GM10248 (cell line): ENCODE measurements at regions not wholly inside any gene's neighbourhood (a gene's known extent, or its start where the extent isn't known, plus 50 kb on each side); places are given as distances from the start of the nearest gene placed in this dataset.

Experiments
- CTCF ChIA-PET: fragments of 300-600 bp; sonication (Branson Sonifier 250); formaldehyde crosslinking; extraction: SDS; loops from one replicate; lab custom pipeline; 2021; ENCODE audit warnings: antibody characterized with exemption; lab: Yijun Ruan, JAX
- POLR2A ChIA-PET: fragments of 350-650 bp; sonication (Branson Sonifier 250); formaldehyde crosslinking; extraction: SDS; loops from one replicate; lab custom pipeline; 2020; ENCODE audit warnings: antibody characterized with exemption; lab: Yijun Ruan, JAX
- DNase-seq: peaks from one replicate; pipeline ENCODE4 v3.0.0; 2012; ENCODE audit errors: extremely low spot score
- CTCF ChIP-seq: IDR thresholded peaks from 2 replicates; pipeline ENCODE4 v1.5.1; 2012; ENCODE audit warnings: mild to moderate bottlenecking, low read depth; ENCODE audit errors: extremely low read depth, missing control alignments, control extremely low read depth

- no peak for TF ChIP-seq CTCF
- DNase-seq = no peak
- ChIA-PET POLR2A (no interaction called here), CTCF (interaction anchor here (1.6 kb wide), 1 partner anchor 10 kb away, joined by 6 read pairs; no protein-coding TSS in a partner anchor)
Measured at GRCh38 chr5:155193029-155193428, 179.5 kb downstream of the KIF4B start.

GRCh38 chr5:155193483-155194107 lies 180.0 kb downstream of the KIF4B start:
- TF ChIP-seq CTCF = no peak
- DNase-seq = no peak
- ChIA-PET CTCF (interaction anchor here (1.6 kb wide), 1 partner anchor 9 kb away, joined by 6 read pairs; no protein-coding TSS in a partner anchor), POLR2A (no interaction called here)

- DNase-seq = no peak
- CTCF ChIA-PET = no interaction called here
- POLR2A ChIA-PET = no interaction called here
Measured at GRCh38 chr5:155200608-155201007, 187.1 kb downstream of the KIF4B start.

GRCh38 chr5:155211764-155212163 lies 198.2 kb downstream of the KIF4B start:
- ChIA-PET CTCF (interaction anchor here (1.0 to 1.1 kb wide), 2 partner anchors 9 to 12 kb away, joined by 3 to 5 read pairs; no protein-coding TSS in a partner anchor), POLR2A (no interaction called here)
- DNase-seq = no peak
- no peak for TF ChIP-seq CTCF

More at GRCh38 chr5:155200608-155201007, 187.1 kb downstream of the KIF4B start:
- TF ChIP-seq CTCF = no peak

- ChIA-PET POLR2A (no interaction called here), CTCF (no interaction called here)
- no peak for TF ChIP-seq CTCF
Measured at GRCh38 chr5:155222393-155222792, 208.8 kb downstream of the KIF4B start.

DNA sequence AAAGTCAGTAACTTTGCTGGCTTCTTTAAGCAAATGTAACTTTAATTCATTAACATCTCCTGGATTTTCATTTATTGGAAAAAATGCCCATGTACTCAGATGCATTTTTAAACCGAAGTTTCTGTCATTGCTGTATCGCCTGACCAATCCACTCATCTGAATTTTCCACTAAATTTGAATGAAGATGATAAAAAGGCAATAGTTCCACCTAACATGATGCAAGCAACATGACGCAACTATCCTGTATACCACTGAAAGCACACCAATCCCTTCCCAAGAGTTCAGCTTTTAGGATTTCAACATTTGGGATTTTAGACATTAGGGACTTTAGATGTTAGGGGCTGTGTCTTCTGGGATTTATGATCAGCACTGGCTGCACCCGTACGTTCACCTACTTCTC lies 215.6 kb downstream of the KIF4B start:
- DNase-seq = no peak
- ChIA-PET POLR2A (no interaction called here), CTCF (interaction anchor here (1.1 to 2.0 kb wide), 5 partner anchors 9 to 92 kb away, joined by 3 to 8 read pairs (median 6); no protein-coding TSS in a partner anchor)
- no peak for TF ChIP-seq CTCF

More at GRCh38 chr5:155222393-155222792, 208.8 kb downstream of the KIF4B start:
- DNase-seq = no peak
